HEK293 (cell line): ENCODE measurements at regions not wholly inside any gene's neighbourhood (a gene's known extent, or its start where the extent isn't known, plus 50 kb on each side); places are given as distances from the start of the nearest gene placed in this dataset.

ENCODE experiments used
- CTCF ChIA-PET: fragments of 350-600 bp; formaldehyde crosslinking; extraction: SDS; loops from one replicate; lab custom pipeline; 2021; ENCODE audit warnings: antibody characterized with exemption; lab: Yijun Ruan, JAX
- POLR2A ChIA-PET: fragments of 300-600 bp; formaldehyde crosslinking; extraction: SDS; loops from one replicate; lab custom pipeline; 2020; ENCODE audit warnings: antibody characterized with exemption, inconsistent platforms; lab: Yijun Ruan, JAX
- H3K27ac ChIP-seq: fragments of 200-500 bp; sonication (Bioruptor generic); 2 replicates; pipeline ENCODE4 v1.5.1; 2014; ENCODE audit warnings: low read depth, low read length, control low read depth, inconsistent platforms; ENCODE audit errors: extremely low read depth
- H3K36me3 ChIP-seq, 2 experiments: fragments of 200-500 bp in 1 of 2; sonication (Bioruptor generic) in 1 of 2; 1 replicate in 1 of 2; 2 replicates in 1 of 2; pipeline ENCODE4 v1.5.1; 2014 to 2017; ENCODE audit warnings: inconsistent platforms in 2 of 2, low read length in 2 of 2; ENCODE audit not compliant: control insufficient read depth in 2 of 2, insufficient read depth in 1 of 2
- H3K4me1 ChIP-seq: fragments of 200-500 bp; sonication (Bioruptor generic); 2 replicates; pipeline ENCODE4 v1.5.1; 2014; ENCODE audit warnings: mild to moderate bottlenecking, low read length, inconsistent platforms; ENCODE audit not compliant: control insufficient read depth, insufficient read depth
- H3K4me3 ChIP-seq: 2 replicates; pipeline ENCODE4 v1.5.1; 2011; ENCODE audit warnings: low read depth, mild to moderate bottlenecking, control low read depth, low read length, moderate library complexity
- H3K9me3 ChIP-seq: fragments of 200-500 bp; sonication (Bioruptor generic); 2 replicates; pipeline ENCODE4 v1.5.1; 2014; ENCODE audit warnings: low read depth, low read length, inconsistent platforms; ENCODE audit not compliant: control insufficient read depth, insufficient read depth
- ATF2 ChIP-seq: fragments of 450-650 bp; formaldehyde crosslinking; IDR thresholded peaks from 2 replicates; pipeline ENCODE4 v1.5.1; 2016; ENCODE audit warnings: missing biosample characterization, missing genetic modification characterization, low read depth
- HOXA7 ChIP-seq: sonication (generic); formaldehyde crosslinking; IDR thresholded peaks from 2 replicates; pipeline ENCODE4 v1.8.1; 2022; ENCODE audit warnings: missing genetic modification reagents, borderline replicate concordance
- MYNN ChIP-seq: fragments of 450-650 bp; formaldehyde crosslinking; IDR thresholded peaks from 2 replicates; pipeline ENCODE4 v1.5.1; 2016; ENCODE audit warnings: missing biosample characterization, missing genetic modification characterization, borderline replicate concordance
- PRDM2 ChIP-seq: fragments of 450-650 bp; formaldehyde crosslinking; IDR thresholded peaks from 2 replicates; pipeline ENCODE4 v1.5.1; 2016; ENCODE audit warnings: missing biosample characterization, missing genetic modification characterization, borderline replicate concordance
- ZFHX2 ChIP-seq: fragments of 450-650 bp; formaldehyde crosslinking; conservative IDR thresholded peaks from 2 replicates; pipeline ENCODE4 v1.5.1; 2016; ENCODE audit warnings: missing biosample characterization, missing genetic modification characterization
- ZNF114 ChIP-seq: fragments of 450-650 bp; formaldehyde crosslinking; IDR thresholded peaks from 2 replicates; pipeline ENCODE4 v1.5.0; 2017; ENCODE audit warnings: missing biosample characterization, missing genetic modification characterization
- ZNF140 ChIP-seq: fragments of 450-650 bp; formaldehyde crosslinking; IDR thresholded peaks from 2 replicates; pipeline ENCODE4 v1.5.1; 2016; ENCODE audit warnings: missing biosample characterization, missing genetic modification characterization
- ZNF155 ChIP-seq: fragments of 450-650 bp; formaldehyde crosslinking; IDR thresholded peaks from 2 replicates; pipeline ENCODE4 v1.5.1; 2016; ENCODE audit warnings: missing biosample characterization, missing genetic modification characterization
- ZNF169 ChIP-seq: fragments of 450-650 bp; formaldehyde crosslinking; IDR thresholded peaks from 2 replicates; pipeline ENCODE4 v1.5.1; 2016; ENCODE audit warnings: missing biosample characterization, missing genetic modification characterization
- ZNF2 ChIP-seq: fragments of 450-650 bp; formaldehyde crosslinking; IDR thresholded peaks from 2 replicates; pipeline ENCODE4 v1.5.1; 2016; ENCODE audit warnings: missing biosample characterization, missing genetic modification characterization
- ZNF211 ChIP-seq: fragments of 450-650 bp; formaldehyde crosslinking; IDR thresholded peaks from 2 replicates; pipeline ENCODE4 v1.5.1; 2016; ENCODE audit warnings: low read depth, missing biosample characterization, missing genetic modification characterization
- ZNF223 ChIP-seq: fragments of 450-650 bp; formaldehyde crosslinking; IDR thresholded peaks from 2 replicates; pipeline ENCODE4 v1.5.1; 2016; ENCODE audit warnings: missing biosample characterization, missing genetic modification characterization
- ZNF354C ChIP-seq: fragments of 450-650 bp; formaldehyde crosslinking; IDR thresholded peaks from 2 replicates; pipeline ENCODE4 v1.5.1; 2016; ENCODE audit warnings: missing biosample characterization, missing genetic modification characterization, low read depth, borderline replicate concordance
- ZNF394 ChIP-seq: fragments of 450-650 bp; formaldehyde crosslinking; IDR thresholded peaks from 2 replicates; pipeline ENCODE4 v1.5.1; 2016; ENCODE audit warnings: missing biosample characterization, missing genetic modification characterization, mild to moderate bottlenecking, moderate library complexity, borderline replicate concordance
- ZNF404 ChIP-seq: fragments of 450-650 bp; formaldehyde crosslinking; IDR thresholded peaks from 2 replicates; pipeline ENCODE4 v1.5.1; 2017; ENCODE audit warnings: missing biosample characterization, missing genetic modification characterization
- ZNF433 ChIP-seq: fragments of 450-650 bp; formaldehyde crosslinking; IDR thresholded peaks from 2 replicates; pipeline ENCODE4 v1.5.1; 2016; ENCODE audit warnings: missing biosample characterization, missing genetic modification characterization, low read depth
- ZNF510 ChIP-seq: fragments of 450-650 bp; formaldehyde crosslinking; IDR thresholded peaks from 2 replicates; pipeline ENCODE4 v1.5.1; 2018; ENCODE audit warnings: mild to moderate bottlenecking, missing genetic modification characterization, missing biosample characterization; ENCODE audit not compliant: insufficient replicate concordance
- ZNF513 ChIP-seq: fragments of 450-650 bp; IDR thresholded peaks from 2 replicates; pipeline ENCODE4 v1.5.1; 2018; ENCODE audit warnings: missing biosample characterization, missing genetic modification characterization
- ZNF677 ChIP-seq: fragments of 450-650 bp; IDR thresholded peaks from 2 replicates; pipeline ENCODE4 v1.5.0; 2018; ENCODE audit warnings: missing biosample characterization, mild to moderate bottlenecking, missing genetic modification characterization, moderate library complexity
- TF ChIP-seq, protein P1 (sequence below): fragments of 450-650 bp; formaldehyde crosslinking; IDR thresholded peaks from 2 replicates; pipeline ENCODE4 v1.5.1; 2016; ENCODE audit warnings: missing biosample characterization, missing genetic modification characterization
- TF ChIP-seq, protein P2 (sequence below): fragments of 450-650 bp; formaldehyde crosslinking; IDR thresholded peaks from 2 replicates; pipeline ENCODE4 v1.5.1; 2016; ENCODE audit warnings: missing biosample characterization, missing genetic modification characterization
- TF ChIP-seq, protein P3 (sequence below): fragments of 450-650 bp; formaldehyde crosslinking; IDR thresholded peaks from 2 replicates; pipeline ENCODE4 v1.5.1; 2016; ENCODE audit warnings: missing biosample characterization, missing genetic modification characterization

- no peak for TF ChIP-seq ZNF211 (tag by site-specific recombination)
- TF ChIP-seq, protein P1, sequence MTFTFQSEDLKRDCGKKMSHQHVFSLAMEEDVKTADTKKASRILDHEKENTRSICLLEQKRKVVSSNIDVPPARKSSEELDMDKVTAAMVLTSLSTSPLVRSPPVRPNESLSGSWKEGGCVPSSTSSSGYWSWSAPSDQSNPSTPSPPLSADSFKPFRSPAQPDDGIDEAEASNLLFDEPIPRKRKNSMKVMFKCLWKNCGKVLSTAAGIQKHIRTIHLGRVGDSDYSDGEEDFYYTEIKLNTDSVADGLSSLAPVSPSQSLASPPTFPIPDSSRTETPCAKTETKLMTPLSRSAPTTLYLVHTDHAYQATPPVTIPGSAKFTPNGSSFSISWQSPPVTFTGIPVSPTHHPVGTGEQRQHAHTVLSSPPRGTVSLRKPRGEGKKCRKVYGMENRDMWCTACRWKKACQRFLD (tag by site-specific recombination): no peak
- no peak for TF ChIP-seq ZNF169
- no peak for TF ChIP-seq HOXA7 (CRISPR knock-in tag)
- no peak for TF ChIP-seq ZNF354C (tag by site-specific recombination)
- TF ChIP-seq ZNF513 (tag by site-specific recombination): no peak
- no peak for TF ChIP-seq MYNN (tag by site-specific recombination)
- no peak for TF ChIP-seq ZNF404 (tag by site-specific recombination)
- TF ChIP-seq ZNF510 (tag by site-specific recombination): no peak
- TF ChIP-seq ZNF140: no peak
- no peak for TF ChIP-seq ZFHX2
- TF ChIP-seq, all 188 proteins: peak for 0
- H3K36me3 ChIP-seq: no peaks in the 10 kb centered on the region
- no peaks in the 10 kb centered on the region for H3K4me1 ChIP-seq
- no peak overlapping the region for H3K4me3 ChIP-seq
- ChIA-PET CTCF (no interaction called here), POLR2A (no interaction called here)
- no peaks in the 10 kb centered on the region for H3K9me3 ChIP-seq
- H3K27ac ChIP-seq: no peak overlapping the region
Observed at GRCh38 chr1:106749491-106749890, 307.0 kb upstream of the PRMT6 start.

GRCh38 chr1:106749906-106750305 is 306.6 kb upstream of the PRMT6 start:
- Histone ChIP-seq H3K27ac (no peak overlapping the region), H3K4me1 (no peaks in the 10 kb centered on the region), H3K36me3 (no peaks in the 10 kb centered on the region), H3K4me3 (no peak overlapping the region), H3K9me3 (no peaks in the 10 kb centered on the region)
- POLR2A ChIA-PET: no interaction called here
- CTCF ChIA-PET: no interaction called here
- TF ChIP-seq ZNF114 (tag by site-specific recombination): no peak
- TF ChIP-seq ATF2 (tag by site-specific recombination): no peak
- no peak for TF ChIP-seq ZNF2 (tag by site-specific recombination)
- TF ChIP-seq ZNF677 (tag by site-specific recombination): no peak
- TF ChIP-seq ZNF155 (tag by site-specific recombination): no peak
- no peak for TF ChIP-seq ZNF223 (tag by site-specific recombination)
- no peak for TF ChIP-seq ZNF394 (tag by site-specific recombination)
- no peak for TF ChIP-seq ZNF433 (tag by site-specific recombination)
- TF ChIP-seq PRDM2: no peak
- TF ChIP-seq, protein P2, sequence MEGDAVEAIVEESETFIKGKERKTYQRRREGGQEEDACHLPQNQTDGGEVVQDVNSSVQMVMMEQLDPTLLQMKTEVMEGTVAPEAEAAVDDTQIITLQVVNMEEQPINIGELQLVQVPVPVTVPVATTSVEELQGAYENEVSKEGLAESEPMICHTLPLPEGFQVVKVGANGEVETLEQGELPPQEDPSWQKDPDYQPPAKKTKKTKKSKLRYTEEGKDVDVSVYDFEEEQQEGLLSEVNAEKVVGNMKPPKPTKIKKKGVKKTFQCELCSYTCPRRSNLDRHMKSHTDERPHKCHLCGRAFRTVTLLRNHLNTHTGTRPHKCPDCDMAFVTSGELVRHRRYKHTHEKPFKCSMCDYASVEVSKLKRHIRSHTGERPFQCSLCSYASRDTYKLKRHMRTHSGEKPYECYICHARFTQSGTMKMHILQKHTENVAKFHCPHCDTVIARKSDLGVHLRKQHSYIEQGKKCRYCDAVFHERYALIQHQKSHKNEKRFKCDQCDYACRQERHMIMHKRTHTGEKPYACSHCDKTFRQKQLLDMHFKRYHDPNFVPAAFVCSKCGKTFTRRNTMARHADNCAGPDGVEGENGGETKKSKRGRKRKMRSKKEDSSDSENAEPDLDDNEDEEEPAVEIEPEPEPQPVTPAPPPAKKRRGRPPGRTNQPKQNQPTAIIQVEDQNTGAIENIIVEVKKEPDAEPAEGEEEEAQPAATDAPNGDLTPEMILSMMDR: no peak
- TF ChIP-seq, protein P3, sequence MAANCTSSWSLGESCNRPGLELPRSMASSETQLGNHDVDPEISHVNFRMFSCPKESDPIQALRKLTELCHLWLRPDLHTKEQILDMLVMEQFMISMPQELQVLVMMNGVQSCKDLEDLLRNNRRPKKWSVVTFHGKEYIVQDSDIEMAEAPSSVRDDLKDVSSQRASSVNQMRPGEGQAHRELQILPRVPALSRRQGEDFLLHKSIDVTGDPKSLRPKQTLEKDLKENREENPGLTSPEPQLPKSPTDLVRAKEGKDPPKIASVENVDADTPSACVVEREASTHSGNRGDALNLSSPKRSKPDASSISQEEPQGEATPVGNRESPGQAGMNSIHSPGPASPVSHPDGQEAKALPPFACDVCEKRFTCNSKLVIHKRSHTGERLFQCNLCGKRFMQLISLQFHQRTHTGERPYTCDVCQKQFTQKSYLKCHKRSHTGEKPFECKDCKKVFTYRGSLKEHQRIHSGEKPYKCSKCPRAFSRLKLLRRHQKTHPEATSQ: no peak
